Fibroblast of lung (primary cell): ENCODE measurements at regions not wholly inside any gene's neighbourhood (a gene's known extent, or its start where the extent isn't known, plus 50 kb on each side); places are given as distances from the start of the nearest gene placed in this dataset.

Experiments
- DNase-seq, 2 donors: peaks; one replicate each; pipeline versions ENCODE4 v3.0.0 to v3.0.0-alpha.2; 2010; ENCODE audit warnings: low read depth in 2 of 2
- H2AFZ ChIP-seq: 2 replicates; pipeline ENCODE4 v1.5.1; 2012; ENCODE audit warnings: low read length, control low read depth, inconsistent platforms
- H3K27ac ChIP-seq: 2 replicates; pipeline ENCODE4 v1.5.1; 2011; ENCODE audit warnings: low read length, control low read depth; ENCODE audit not compliant: insufficient read depth
- H3K27me3 ChIP-seq: 2 replicates; pipeline ENCODE4 v1.5.1; 2011; ENCODE audit warnings: mild to moderate bottlenecking, low read length; ENCODE audit not compliant: control insufficient read depth, insufficient read depth
- H3K36me3 ChIP-seq: 2 replicates; pipeline ENCODE4 v1.5.1; 2011; ENCODE audit warnings: low read length; ENCODE audit not compliant: control insufficient read depth, insufficient read depth
- H3K4me1 ChIP-seq: 2 replicates; pipeline ENCODE4 v1.5.1; 2011; ENCODE audit warnings: low read length; ENCODE audit not compliant: control insufficient read depth, insufficient read depth; ENCODE audit errors: extremely low read depth
- H3K4me2 ChIP-seq: 2 replicates; pipeline ENCODE4 v1.5.1; 2011; ENCODE audit warnings: low read length, control low read depth; ENCODE audit not compliant: insufficient read depth; ENCODE audit errors: extremely low read depth
- H3K4me3 ChIP-seq, 4 experiments: fragments of 200-600 bp in 1 of 4; sonication (generic) in 1 of 4; replicated peaks in 1 of 4; 2 replicates each; pipeline ENCODE4 v1.5.1; 2011 to 2016; ENCODE audit warnings: low read length in 4 of 4, low read depth in 3 of 4, mild to moderate bottlenecking in 3 of 4, control low read depth in 2 of 4, inconsistent platforms in 1 of 4, mixed read lengths in 1 of 4; ENCODE audit not compliant: insufficient read depth in 1 of 4; ENCODE audit errors: control extremely low read depth in 1 of 4
- H3K79me2 ChIP-seq: 2 replicates; pipeline ENCODE4 v1.5.1; 2012; ENCODE audit warnings: mild to moderate bottlenecking, low read length, inconsistent platforms; ENCODE audit not compliant: control insufficient read depth, insufficient read depth
- H3K9ac ChIP-seq: 2 replicates; pipeline ENCODE4 v1.5.1; 2011; ENCODE audit warnings: mild to moderate bottlenecking, low read length, control low read depth; ENCODE audit not compliant: insufficient read depth
- H3K9me3 ChIP-seq: 2 replicates; pipeline ENCODE4 v1.5.1; 2012; ENCODE audit warnings: low read depth, low read length; ENCODE audit not compliant: control insufficient read depth, insufficient read depth
- H4K20me1 ChIP-seq: 2 replicates; pipeline ENCODE4 v1.5.1; 2011; ENCODE audit warnings: low read length; ENCODE audit not compliant: control insufficient read depth, insufficient read depth; ENCODE audit errors: extremely low read depth
- EZH2 ChIP-seq: IDR thresholded peaks from 2 replicates; pipeline ENCODE4 v1.5.1; 2012; ENCODE audit warnings: low read length, control low read depth, mild to moderate bottlenecking; ENCODE audit errors: missing control alignments
- TF ChIP-seq, protein P1 (sequence below), 2 donors: IDR thresholded peaks in 1 of 2; conservative IDR thresholded peaks in 1 of 2; 1 replicate in 1 of 2; 2 replicates in 1 of 2; pipeline ENCODE4 v1.5.1; 2011 to 2012; ENCODE audit warnings: low read length in 2 of 2, control low read depth in 1 of 2, inconsistent platforms in 1 of 2, low read depth in 1 of 2, mild to moderate bottlenecking in 1 of 2

- Histone ChIP-seq H3K27me3 (no peaks in the 10 kb centered on the region), H3K36me3 (no peaks in the 10 kb centered on the region), H3K27ac (no peak overlapping the region), H3K4me2 (no peak overlapping the region), H2AFZ (no peak overlapping the region), H3K9ac (no peak overlapping the region), H3K4me1 (peaks cover 3% of the 10 kb centered on the region), H3K79me2 (no peaks in the 10 kb centered on the region), H3K9me3 (no peaks in the 10 kb centered on the region), H3K4me3 (no peak overlapping the region), H4K20me1 (no peaks in the 10 kb centered on the region)
- DNase-seq = no peak
- no peak for TF ChIP-seq EZH2
- TF ChIP-seq, protein P1, sequence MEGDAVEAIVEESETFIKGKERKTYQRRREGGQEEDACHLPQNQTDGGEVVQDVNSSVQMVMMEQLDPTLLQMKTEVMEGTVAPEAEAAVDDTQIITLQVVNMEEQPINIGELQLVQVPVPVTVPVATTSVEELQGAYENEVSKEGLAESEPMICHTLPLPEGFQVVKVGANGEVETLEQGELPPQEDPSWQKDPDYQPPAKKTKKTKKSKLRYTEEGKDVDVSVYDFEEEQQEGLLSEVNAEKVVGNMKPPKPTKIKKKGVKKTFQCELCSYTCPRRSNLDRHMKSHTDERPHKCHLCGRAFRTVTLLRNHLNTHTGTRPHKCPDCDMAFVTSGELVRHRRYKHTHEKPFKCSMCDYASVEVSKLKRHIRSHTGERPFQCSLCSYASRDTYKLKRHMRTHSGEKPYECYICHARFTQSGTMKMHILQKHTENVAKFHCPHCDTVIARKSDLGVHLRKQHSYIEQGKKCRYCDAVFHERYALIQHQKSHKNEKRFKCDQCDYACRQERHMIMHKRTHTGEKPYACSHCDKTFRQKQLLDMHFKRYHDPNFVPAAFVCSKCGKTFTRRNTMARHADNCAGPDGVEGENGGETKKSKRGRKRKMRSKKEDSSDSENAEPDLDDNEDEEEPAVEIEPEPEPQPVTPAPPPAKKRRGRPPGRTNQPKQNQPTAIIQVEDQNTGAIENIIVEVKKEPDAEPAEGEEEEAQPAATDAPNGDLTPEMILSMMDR (conservative IDR thresholded peaks at IDR 0.05 in 1 of 2, IDR thresholded peaks at IDR 0.05 in 1 of 2; ENCODE audit: low read depth in 1 of 2, low read length in 2 of 2) = no peak
These were observed 166.4 kb upstream of the ZNF217 start for GRCh38 chr20:53760025-53760441.

GRCh38 chr20:53757472-53757913, 163.9 kb upstream of the ZNF217 start:
- no peak for DNase-seq
- H3K27ac ChIP-seq = no peak overlapping the region
- H3K4me1 ChIP-seq = no peaks in the 10 kb centered on the region
- no peaks in the 10 kb centered on the region for H3K36me3 ChIP-seq
- H3K4me2 ChIP-seq = no peak overlapping the region
- no peaks in the 10 kb centered on the region for H3K27me3 ChIP-seq
- H3K4me3 ChIP-seq = no peak overlapping the region
- no peak overlapping the region for H3K9ac ChIP-seq
- no peaks in the 10 kb centered on the region for H3K9me3 ChIP-seq
- no peaks in the 10 kb centered on the region for H4K20me1 ChIP-seq
- TF ChIP-seq, protein P1 (conservative IDR thresholded peaks at IDR 0.05 in 1 of 2, IDR thresholded peaks at IDR 0.05 in 1 of 2; ENCODE audit: low read depth in 1 of 2, low read length in 2 of 2) = no peak
- TF ChIP-seq EZH2 = no peak
- H2AFZ ChIP-seq = no peak overlapping the region
- no peaks in the 10 kb centered on the region for H3K79me2 ChIP-seq

GRCh38 chr20:53755733-53756531, 162.3 kb upstream of the ZNF217 start:
- DNase-seq = no peak
- H3K79me2 ChIP-seq = no peaks in the 10 kb centered on the region
- peaks cover 6% of the 10 kb centered on the region for H3K4me1 ChIP-seq
- TF ChIP-seq, protein P1 (conservative IDR thresholded peaks at IDR 0.05 in 1 of 2, IDR thresholded peaks at IDR 0.05 in 1 of 2; ENCODE audit: low read depth in 1 of 2, low read length in 2 of 2) = no peak
- no peaks in the 10 kb centered on the region for H3K9me3 ChIP-seq
- no peak overlapping the region for H3K4me3 ChIP-seq
- H3K27ac ChIP-seq = no peak overlapping the region
- H3K27me3 ChIP-seq = no peaks in the 10 kb centered on the region
- H2AFZ ChIP-seq = no peak overlapping the region
- H4K20me1 ChIP-seq = no peaks in the 10 kb centered on the region
- no peaks in the 10 kb centered on the region for H3K36me3 ChIP-seq
- H3K4me2 ChIP-seq = no peak overlapping the region
- H3K9ac ChIP-seq = no peak overlapping the region
